HL-60 (cell line): ENCODE measurements at regions not wholly inside any gene's neighbourhood (a gene's known extent, or its start where the extent isn't known, plus 50 kb on each side); places are given as distances from the start of the nearest gene placed in this dataset.

Source experiments
- DNase-seq, 2 experiments: peaks; one replicate each; pipeline ENCODE4 v3.0.0-alpha.2; 2010 to 2020; ENCODE audit warnings: low read depth in 1 of 2, low spot score in 1 of 2
- H3K27ac ChIP-seq: fragments of 250-450 bp; sonication (Bioruptor Pico); replicated peaks from 2 replicates; pipeline ENCODE4 v1.5.1; 2020; ENCODE audit warnings: mild to moderate bottlenecking, moderate library complexity
- H3K27me3 ChIP-seq: fragments of 250-450 bp; sonication (Bioruptor Pico); 2 replicates; pipeline ENCODE4 v1.5.1; 2021; ENCODE audit warnings: mild to moderate bottlenecking, moderate library complexity; ENCODE audit not compliant: insufficient read depth, poor library complexity, severe bottlenecking
- H3K4me3 ChIP-seq: replicated peaks from 2 replicates; pipeline ENCODE4 v1.5.1; 2011; ENCODE audit warnings: mild to moderate bottlenecking, control low read depth, low read length; ENCODE audit not compliant: insufficient read depth
- GABPA ChIP-seq: IDR thresholded peaks from 2 replicates; pipeline ENCODE4 v1.6.1; 2012; ENCODE audit warnings: low read depth
- POLR2AphosphoS5 ChIP-seq: IDR thresholded peaks from 2 replicates; pipeline ENCODE4 v1.6.1; 2012; ENCODE audit warnings: low read depth
- SPI1 ChIP-seq: IDR thresholded peaks from 2 replicates; pipeline ENCODE4 v1.6.1; 2012; ENCODE audit warnings: low read depth, mild to moderate bottlenecking, borderline replicate concordance
- TF ChIP-seq, protein P1 (sequence below): IDR thresholded peaks from 2 replicates; pipeline ENCODE4 v1.6.1; 2012; ENCODE audit warnings: low read depth; ENCODE audit not compliant: insufficient replicate concordance
- TF ChIP-seq, protein P2 (sequence below): IDR thresholded peaks from one replicate; pipeline ENCODE4 v1.5.1; 2011; ENCODE audit warnings: low read length, control low read depth, inconsistent platforms; ENCODE audit not compliant: insufficient read depth

- Histone ChIP-seq H3K27ac (no peak overlapping the region), H3K4me3 (no peak overlapping the region), H3K27me3 (no peaks in the 10 kb centered on the region)
- no peak for TF ChIP-seq SPI1
- no peak for DNase-seq
Observed at GRCh38 chr5:116789522-116789921, 214.9 kb upstream of the SEMA6A start.

DNA sequence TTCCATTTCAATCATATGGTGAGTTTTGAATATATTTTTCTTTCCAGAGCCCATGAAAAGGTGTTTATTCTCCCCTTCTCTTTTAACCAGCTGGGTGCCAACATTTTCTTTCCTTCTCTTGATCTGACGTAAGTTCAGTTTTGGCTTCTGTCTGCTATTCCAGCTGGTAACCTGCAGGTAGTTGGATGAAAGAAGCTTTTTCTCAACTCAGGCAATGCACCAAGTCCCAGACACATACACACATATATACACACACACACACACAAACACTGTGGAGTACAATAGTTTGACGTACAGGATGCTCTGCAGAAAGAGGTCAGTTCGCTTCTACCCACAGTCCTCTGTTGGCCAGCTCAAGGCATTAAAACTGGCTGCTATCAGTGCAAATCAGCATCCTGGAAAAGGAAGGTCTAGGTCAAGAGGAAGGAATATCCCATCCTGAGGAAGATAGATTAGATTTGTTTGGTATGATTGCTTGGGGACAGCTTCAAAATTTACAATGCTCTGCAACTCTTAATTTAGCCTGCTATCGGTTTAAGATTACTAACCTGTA lies 214.3 kb upstream of the SEMA6A start:
- DNase-seq, result no peak
- TF ChIP-seq, protein P1, sequence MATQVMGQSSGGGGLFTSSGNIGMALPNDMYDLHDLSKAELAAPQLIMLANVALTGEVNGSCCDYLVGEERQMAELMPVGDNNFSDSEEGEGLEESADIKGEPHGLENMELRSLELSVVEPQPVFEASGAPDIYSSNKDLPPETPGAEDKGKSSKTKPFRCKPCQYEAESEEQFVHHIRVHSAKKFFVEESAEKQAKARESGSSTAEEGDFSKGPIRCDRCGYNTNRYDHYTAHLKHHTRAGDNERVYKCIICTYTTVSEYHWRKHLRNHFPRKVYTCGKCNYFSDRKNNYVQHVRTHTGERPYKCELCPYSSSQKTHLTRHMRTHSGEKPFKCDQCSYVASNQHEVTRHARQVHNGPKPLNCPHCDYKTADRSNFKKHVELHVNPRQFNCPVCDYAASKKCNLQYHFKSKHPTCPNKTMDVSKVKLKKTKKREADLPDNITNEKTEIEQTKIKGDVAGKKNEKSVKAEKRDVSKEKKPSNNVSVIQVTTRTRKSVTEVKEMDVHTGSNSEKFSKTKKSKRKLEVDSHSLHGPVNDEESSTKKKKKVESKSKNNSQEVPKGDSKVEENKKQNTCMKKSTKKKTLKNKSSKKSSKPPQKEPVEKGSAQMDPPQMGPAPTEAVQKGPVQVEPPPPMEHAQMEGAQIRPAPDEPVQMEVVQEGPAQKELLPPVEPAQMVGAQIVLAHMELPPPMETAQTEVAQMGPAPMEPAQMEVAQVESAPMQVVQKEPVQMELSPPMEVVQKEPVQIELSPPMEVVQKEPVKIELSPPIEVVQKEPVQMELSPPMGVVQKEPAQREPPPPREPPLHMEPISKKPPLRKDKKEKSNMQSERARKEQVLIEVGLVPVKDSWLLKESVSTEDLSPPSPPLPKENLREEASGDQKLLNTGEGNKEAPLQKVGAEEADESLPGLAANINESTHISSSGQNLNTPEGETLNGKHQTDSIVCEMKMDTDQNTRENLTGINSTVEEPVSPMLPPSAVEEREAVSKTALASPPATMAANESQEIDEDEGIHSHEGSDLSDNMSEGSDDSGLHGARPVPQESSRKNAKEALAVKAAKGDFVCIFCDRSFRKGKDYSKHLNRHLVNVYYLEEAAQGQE, result no peak
- no peak for TF ChIP-seq POLR2AphosphoS5
- TF ChIP-seq, protein P2, sequence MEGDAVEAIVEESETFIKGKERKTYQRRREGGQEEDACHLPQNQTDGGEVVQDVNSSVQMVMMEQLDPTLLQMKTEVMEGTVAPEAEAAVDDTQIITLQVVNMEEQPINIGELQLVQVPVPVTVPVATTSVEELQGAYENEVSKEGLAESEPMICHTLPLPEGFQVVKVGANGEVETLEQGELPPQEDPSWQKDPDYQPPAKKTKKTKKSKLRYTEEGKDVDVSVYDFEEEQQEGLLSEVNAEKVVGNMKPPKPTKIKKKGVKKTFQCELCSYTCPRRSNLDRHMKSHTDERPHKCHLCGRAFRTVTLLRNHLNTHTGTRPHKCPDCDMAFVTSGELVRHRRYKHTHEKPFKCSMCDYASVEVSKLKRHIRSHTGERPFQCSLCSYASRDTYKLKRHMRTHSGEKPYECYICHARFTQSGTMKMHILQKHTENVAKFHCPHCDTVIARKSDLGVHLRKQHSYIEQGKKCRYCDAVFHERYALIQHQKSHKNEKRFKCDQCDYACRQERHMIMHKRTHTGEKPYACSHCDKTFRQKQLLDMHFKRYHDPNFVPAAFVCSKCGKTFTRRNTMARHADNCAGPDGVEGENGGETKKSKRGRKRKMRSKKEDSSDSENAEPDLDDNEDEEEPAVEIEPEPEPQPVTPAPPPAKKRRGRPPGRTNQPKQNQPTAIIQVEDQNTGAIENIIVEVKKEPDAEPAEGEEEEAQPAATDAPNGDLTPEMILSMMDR, result no peak
- no peak for TF ChIP-seq SPI1

GRCh38 chr5:116787570-116787969 lies 212.9 kb upstream of the SEMA6A start:
- no peaks in the 10 kb centered on the region for H3K27me3 ChIP-seq
- no peak for DNase-seq
- no peak overlapping the region for H3K27ac ChIP-seq
- H3K4me3 ChIP-seq, result no peak overlapping the region
- TF ChIP-seq POLR2AphosphoS5, result no peak
- TF ChIP-seq, protein P1, result no peak
- TF ChIP-seq GABPA, result no peak
- TF ChIP-seq SPI1, result no peak
- TF ChIP-seq, protein P2, result no peak

More for the DNA sequence above, 214.3 kb upstream of the SEMA6A start:
- no peaks in the 10 kb centered on the region for H3K27me3 ChIP-seq
- H3K27ac ChIP-seq, result no peak overlapping the region
- no peak overlapping the region for H3K4me3 ChIP-seq

- no peak overlapping the region for H3K4me3 ChIP-seq
- TF ChIP-seq POLR2AphosphoS5 (no peak), SPI1 (no peak), GABPA (no peak)
- TF ChIP-seq, protein P2, result no peak
- TF ChIP-seq, protein P1, result no peak
Observed at GRCh38 chr5:116785106-116785505, 210.5 kb upstream of the SEMA6A start.

More at GRCh38 chr5:116785106-116785505, 210.5 kb upstream of the SEMA6A start:
- no peak overlapping the region for H3K27ac ChIP-seq
- H3K27me3 ChIP-seq, result no peaks in the 10 kb centered on the region
- no peak for DNase-seq
